Endothelial cell of umbilical vein (primary cell): ENCODE measurements at regions not wholly inside any gene's neighbourhood (a gene's known extent, or its start where the extent isn't known, plus 50 kb on each side); places are given as distances from the start of the nearest gene placed in this dataset.

Source experiments
- EZH2 ChIP-seq: IDR thresholded peaks from 2 replicates; pipeline ENCODE4 v1.6.1; 2012; ENCODE audit warnings: borderline replicate concordance, low read depth, mild to moderate bottlenecking, moderate library complexity, low read length, inconsistent platforms; ENCODE audit not compliant: severe bottlenecking
- JUN ChIP-seq: IDR thresholded peaks from 2 replicates; pipeline ENCODE4 v1.6.1; 2011; ENCODE audit warnings: borderline replicate concordance, low read depth; ENCODE audit not compliant: insufficient read length, insufficient read depth
- POLR2A ChIP-seq: IDR thresholded peaks from 2 replicates; pipeline ENCODE4 v1.6.1; 2012; ENCODE audit warnings: low read depth, mild to moderate bottlenecking, control low read depth, low read length
- POLR2AphosphoS5 ChIP-seq: IDR thresholded peaks from 2 replicates; pipeline ENCODE4 v1.6.1; 2012; ENCODE audit warnings: low read depth, mild to moderate bottlenecking, control low read depth, low read length, moderate library complexity; ENCODE audit not compliant: insufficient read depth
- TF ChIP-seq, protein P1 (sequence below), 2 donors: IDR thresholded peaks; 1 replicate in 1 of 2; 2 replicates in 1 of 2; pipeline ENCODE4 v1.5.1; 2011; ENCODE audit warnings: low read length in 2 of 2, mild to moderate bottlenecking in 2 of 2, moderate library complexity in 2 of 2, control low read depth in 1 of 2, inconsistent platforms in 1 of 2, low read depth in 1 of 2; ENCODE audit not compliant: insufficient read depth in 1 of 2; ENCODE audit errors: extremely low read depth in 1 of 2

- TF ChIP-seq EZH2, result no peak
- no peak for TF ChIP-seq POLR2AphosphoS5
- TF ChIP-seq, protein P1, sequence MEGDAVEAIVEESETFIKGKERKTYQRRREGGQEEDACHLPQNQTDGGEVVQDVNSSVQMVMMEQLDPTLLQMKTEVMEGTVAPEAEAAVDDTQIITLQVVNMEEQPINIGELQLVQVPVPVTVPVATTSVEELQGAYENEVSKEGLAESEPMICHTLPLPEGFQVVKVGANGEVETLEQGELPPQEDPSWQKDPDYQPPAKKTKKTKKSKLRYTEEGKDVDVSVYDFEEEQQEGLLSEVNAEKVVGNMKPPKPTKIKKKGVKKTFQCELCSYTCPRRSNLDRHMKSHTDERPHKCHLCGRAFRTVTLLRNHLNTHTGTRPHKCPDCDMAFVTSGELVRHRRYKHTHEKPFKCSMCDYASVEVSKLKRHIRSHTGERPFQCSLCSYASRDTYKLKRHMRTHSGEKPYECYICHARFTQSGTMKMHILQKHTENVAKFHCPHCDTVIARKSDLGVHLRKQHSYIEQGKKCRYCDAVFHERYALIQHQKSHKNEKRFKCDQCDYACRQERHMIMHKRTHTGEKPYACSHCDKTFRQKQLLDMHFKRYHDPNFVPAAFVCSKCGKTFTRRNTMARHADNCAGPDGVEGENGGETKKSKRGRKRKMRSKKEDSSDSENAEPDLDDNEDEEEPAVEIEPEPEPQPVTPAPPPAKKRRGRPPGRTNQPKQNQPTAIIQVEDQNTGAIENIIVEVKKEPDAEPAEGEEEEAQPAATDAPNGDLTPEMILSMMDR (IDR thresholded peaks at IDR 0.05; ENCODE audit: extremely low read depth in 1 of 2, insufficient read depth in 1 of 2, low read depth in 1 of 2, low read length in 2 of 2), result no peak
- no peak for TF ChIP-seq POLR2A
- TF ChIP-seq JUN, result no peak
Observed at GRCh38 chr1:209160230-209160629, 423.3 kb upstream of the CAMK1G start.
